Inferior parietal cortex (tissue), 1 donor: ENCODE measurements at regions not wholly inside any gene's neighbourhood (a gene's known extent, or its start where the extent isn't known, plus 50 kb on each side); places are given as distances from the start of the nearest gene placed in this dataset.

Experiments used
- DNase-seq: peaks from one replicate; pipeline ENCODE4 v3.0.0-alpha.2; 2016; ENCODE audit errors: extremely low spot score

DNA sequence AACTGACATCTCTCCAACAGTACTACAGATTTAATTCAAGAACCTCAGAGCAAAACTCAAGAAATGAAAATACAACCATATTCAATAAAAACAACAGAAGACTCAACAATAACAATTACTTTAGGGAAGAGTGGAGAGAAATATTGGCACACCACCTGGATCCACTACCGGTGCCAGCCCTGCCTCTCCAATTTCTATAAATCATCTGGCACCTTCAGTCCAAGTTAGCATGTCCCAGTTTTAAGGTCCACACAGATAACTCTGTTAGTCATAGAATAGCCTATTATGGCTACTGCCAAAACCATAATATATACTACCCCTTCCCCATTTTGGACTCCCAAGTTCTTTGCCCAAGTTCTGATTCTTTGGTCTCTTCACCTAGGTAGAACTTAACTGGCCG is 69.9 kb upstream of the PSMA6 start:
- no peak for DNase-seq

GRCh38 chr14:35222872-35223466 is 69.2 kb upstream of the PSMA6 start:
- DNase-seq, result no peak

DNA sequence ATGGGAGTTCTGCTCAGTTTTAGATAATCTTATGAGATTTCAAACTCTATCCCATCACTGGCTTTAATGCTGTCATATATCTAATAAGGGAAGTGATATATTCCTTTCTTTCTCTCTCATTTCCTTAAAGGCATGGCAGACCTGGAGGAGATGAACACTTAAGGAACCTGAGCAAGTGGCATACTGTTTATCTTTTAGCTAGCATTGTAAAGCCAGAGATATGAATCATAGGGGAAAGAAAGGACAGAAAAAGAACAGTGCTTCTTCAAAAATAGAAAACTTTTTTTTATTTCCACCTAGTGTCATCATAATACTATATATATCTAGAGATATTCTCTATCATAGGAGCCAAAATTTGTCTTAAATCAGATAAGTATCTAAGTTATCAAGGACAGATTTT is 68.3 kb upstream of the PSMA6 start:
- no peak for DNase-seq

GRCh38 chr14:35224615-35225014 is 67.6 kb upstream of the PSMA6 start:
- no peak for DNase-seq

GRCh38 chr14:35229084-35229791 is 62.9 kb upstream of the PSMA6 start:
- no peak for DNase-seq

DNA sequence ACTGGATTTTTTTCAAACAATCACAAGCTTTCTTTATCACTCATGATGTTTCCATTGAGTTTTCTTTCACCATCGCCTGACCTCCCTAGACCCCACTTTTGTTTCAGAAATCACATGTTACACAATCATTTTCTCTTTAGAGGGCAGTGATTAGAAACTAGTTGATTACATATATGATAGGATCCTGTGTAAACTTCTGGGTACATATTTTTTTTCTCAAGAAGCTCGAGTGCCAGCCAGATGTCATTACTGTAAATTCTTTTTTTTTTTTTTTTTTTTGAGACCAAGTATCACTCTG is 62.4 kb upstream of the PSMA6 start:
- DNase-seq, result no peak

DNA sequence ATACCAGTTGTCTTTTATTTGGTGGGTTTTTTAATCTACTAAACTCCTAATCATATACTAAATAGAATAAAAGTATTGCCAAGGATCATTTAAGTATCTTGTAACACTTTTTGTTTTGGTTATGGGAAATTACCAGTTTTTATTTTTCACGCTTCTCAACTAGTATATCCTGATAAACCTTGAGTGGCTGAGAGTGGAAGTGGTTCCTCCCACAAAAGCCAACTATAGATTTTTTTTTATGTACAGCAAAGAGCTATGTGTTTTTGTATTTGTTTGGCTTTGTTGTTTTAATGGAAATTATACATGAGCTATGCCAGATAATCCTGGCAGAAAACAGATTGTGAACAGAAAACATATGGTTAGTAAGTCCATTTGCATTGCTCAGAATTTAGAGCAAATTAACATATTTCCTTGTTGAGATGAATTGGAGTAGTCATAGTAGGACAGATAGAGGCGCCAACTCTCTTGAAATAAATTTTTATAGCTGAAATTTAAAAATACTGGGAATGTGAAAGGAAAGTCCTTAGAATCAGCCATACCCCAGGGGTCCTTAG is 60.9 kb upstream of the PSMA6 start:
- no peak for DNase-seq

- DNase-seq, result no peak
Measured at GRCh38 chr14:35234012-35234805, 58.0 kb upstream of the PSMA6 start.

DNA sequence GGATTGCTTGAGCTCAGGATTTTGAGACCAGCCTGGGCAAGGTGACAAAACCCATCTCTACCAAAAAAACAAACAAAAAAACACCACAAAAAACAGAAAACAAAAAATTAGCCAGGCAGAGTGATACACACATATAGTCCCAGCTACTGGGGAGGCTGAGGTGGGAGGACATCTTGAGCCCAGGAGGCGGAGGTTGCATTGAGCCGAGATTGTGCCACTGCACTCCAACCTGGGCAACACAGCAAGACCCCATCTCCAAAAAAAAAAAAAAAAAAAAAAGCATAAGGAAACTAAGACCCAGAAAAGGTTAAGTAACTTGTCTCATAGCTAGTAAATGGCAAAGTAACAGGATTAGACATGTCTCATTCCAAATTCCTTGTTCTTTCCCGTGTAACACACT is 56.3 kb upstream of the PSMA6 start:
- no peak for DNase-seq

DNA sequence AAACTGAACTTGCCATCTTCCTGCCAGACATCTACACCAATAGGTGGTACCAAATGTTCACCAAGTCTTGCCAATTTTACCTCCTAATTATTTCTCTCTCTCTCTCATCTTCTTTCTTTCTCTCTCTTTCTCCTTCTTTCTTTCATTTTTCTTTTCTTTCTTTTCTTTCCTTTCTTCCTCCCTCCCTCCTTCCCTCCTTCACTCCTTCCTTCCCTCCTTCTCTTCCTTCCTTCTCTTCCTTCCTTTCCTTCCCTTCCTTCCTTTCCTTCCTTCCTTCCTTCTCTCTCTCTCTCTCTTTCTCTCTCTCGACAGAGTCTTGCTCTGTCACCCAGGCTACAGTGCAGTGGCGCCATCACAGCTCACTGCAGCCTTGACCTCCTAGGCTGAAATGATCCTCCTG is 55.4 kb upstream of the PSMA6 start:
- DNase-seq, result no peak

DNA sequence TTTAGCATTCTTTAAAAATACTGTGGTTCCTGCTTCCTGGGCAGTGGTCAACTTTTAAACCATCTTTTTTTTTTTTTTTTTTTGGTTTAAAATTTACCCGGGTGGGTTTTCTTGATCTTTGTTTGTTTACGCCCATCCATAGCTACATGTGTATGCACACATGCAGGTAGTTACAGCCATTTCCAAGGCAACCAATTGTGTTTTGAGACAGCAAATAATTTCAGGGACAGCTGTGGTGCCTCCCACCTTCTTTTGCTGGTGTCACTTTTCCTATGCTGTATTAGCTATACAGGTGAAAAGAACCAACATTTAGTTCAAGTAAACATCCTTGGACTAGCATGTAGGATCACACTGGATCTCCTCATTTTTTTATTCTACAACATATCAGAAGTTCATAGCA is 52.0 kb upstream of the PSMA6 start:
- DNase-seq, result no peak
